Mucosa of gallbladder (tissue), 1 donor: ENCODE measurements at regions not wholly inside any gene's neighbourhood (a gene's known extent, or its start where the extent isn't known, plus 50 kb on each side); places are given as distances from the start of the nearest gene placed in this dataset.

ENCODE experiments used
- DNase-seq: peaks from one replicate; pipeline ENCODE4 v3.0.0-alpha.2; 2020; ENCODE audit warnings: low spot score
- donor health status: DM: no; HTN: no; CAD: no.

DNA sequence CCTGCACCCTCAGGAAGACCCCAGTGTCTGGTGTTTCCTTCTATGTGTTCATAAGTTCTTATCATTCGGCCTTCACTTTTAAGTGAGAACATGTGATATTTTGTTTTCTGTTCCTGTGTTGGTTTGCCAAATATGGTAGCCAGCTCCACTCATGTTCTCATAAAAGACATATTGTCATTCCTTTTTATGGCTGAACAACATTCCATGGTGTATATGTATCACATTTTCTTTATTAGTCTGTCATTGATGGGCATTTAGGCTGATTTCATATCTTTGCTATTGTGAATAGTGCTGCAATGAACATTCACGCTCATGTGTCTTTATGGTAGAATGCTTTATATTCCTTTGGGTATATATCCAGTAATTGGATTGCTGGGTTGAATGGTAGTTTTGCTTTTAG, 645.1 kb downstream of the SLC16A7 start:
- no peak for DNase-seq

DNA sequence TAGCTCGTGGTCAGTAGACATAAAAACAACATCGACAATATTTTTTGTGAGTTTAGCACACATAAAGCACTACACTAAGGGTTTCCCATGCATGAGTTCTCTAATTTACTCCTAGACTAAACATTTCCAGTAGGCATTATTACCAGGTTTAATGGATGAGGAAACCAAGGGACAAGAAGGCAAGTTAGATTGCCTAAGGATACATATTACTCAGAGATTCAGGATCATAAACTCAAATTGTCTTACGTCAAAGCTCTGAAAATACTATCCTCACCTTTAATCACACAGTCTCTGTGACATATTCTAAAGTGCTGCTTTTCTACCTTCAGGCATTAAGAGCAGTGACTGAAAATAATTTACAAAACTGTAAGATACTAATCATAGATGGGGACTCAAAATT, 655.3 kb downstream of the SLC16A7 start:
- DNase-seq, result no peak

DNA sequence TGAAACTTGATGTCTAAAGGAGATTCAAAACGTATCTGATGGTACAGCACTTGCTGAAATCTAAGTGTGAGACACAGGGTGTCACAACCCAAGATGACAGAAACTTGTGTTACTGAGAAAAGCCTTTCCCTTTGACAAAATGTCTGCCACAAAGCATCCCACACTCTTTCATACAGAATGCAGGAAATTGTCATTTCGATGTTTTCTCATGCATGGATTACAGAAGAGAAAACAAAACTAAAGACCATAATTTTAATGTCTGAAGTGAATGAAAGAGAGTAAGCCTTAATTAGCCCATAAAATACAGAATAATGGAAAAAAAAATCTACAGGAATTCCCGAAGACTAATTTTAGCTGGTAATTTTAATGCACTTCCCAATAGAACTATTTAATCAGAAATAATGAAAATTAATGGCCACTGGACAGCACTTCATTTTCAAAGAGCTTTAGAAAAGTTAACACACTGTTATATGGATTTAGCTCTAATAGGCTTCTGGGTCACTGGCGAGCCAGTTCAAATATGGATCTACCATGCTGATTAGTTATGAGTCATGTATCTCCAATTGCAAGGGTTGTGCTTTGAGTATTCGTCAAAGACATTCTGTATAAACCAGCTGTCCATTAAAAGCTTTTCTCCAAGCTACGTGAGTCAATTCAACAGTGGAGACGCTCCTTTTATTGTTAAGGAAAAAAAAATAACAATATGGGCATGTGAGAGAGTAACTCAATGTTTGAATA, 656.7 kb downstream of the SLC16A7 start:
- no peak for DNase-seq

DNA sequence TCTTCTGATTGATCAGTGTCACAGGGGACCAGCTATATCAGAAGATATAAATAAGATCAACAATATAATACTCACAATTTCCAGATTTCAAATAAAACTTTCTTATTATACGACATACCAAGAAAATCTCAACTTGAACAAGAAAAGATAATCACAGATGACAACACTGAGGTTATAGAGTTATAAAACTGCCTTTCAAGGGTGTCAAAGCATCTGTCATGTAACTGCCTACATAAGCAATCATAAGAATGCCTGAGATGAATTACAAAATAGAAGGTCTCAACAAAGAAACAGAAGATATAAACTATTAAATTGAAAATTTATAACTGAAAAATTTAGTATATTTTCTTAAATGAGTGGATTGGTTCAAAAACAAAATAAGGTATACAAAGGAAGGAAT, 659.2 kb downstream of the SLC16A7 start:
- DNase-seq, result no peak

DNA sequence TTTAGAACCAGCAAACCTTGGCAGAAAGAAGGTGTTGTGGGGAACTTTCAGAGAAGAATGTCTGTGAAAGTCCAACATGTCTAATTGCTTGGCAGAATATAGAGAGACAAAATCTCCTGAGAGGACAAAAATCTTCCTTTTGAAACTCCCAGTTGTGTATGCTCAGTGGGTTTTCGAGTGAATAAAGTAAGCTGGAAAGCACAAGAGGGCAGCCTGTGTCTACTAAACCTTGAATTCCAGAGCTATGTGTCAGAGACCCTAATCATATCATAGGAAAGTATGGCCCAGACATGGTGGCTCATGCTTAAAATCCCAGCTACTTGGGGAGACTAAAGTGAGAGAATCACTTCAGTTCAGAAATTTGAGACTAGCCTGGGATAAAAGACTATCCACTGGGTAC, 661.2 kb downstream of the SLC16A7 start:
- no peak for DNase-seq

DNA sequence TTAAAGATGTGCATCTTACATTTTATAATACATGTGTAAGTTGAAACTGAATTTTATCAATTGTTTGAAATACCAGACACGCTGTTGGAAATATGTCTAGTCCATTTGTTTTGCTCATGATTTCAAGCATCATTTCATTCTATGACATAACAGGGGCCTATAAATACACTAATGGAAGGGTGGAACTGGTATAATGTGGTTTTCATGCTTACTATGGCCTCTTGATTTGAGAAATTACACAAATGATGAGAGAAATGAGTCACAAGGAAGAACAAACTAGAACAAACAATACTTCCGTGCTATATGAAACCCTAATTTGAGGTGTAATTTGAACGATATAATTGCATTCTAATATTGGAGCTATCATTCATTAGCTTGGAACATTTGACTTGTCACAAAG, 663.4 kb downstream of the SLC16A7 start:
- no peak for DNase-seq

DNA sequence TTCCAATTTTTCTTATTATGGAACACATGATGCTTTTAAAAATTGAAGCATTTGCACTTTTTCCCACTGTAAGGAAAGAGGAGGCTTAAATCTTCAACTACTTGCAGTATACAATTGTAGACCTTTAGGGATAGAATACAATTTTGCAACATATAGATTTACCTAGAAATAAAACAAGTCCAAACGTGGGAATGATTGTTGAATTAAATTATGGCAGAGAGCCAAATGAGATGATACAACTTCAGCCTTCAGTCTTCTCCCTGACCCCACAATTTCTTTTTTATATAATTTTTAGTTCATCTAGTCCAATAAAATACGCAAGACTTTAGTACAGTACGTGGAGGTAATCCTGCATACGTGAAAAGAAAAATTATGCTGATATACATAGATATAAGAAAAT, 666.5 kb downstream of the SLC16A7 start:
- no peak for DNase-seq

DNA sequence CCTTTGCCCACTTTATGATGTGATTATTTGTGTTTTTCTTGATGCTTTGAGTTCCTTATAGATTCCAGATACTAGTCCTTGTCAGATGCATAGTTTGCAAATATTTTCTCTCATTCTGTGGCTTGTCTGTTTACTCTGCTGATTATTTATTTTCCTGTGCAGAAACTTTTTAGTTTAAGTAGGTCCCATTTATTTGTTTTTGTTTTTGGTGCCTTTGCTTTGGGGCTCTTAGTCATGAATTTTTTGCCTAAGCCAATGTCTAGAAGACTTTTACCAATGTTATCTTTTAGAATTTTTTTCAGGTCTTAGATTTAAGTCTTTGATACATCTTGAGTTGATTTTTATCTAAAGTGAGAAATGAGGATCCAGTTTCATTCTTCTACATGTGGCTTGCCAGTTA, 667.3 kb downstream of the SLC16A7 start:
- DNase-seq, result no peak

DNA sequence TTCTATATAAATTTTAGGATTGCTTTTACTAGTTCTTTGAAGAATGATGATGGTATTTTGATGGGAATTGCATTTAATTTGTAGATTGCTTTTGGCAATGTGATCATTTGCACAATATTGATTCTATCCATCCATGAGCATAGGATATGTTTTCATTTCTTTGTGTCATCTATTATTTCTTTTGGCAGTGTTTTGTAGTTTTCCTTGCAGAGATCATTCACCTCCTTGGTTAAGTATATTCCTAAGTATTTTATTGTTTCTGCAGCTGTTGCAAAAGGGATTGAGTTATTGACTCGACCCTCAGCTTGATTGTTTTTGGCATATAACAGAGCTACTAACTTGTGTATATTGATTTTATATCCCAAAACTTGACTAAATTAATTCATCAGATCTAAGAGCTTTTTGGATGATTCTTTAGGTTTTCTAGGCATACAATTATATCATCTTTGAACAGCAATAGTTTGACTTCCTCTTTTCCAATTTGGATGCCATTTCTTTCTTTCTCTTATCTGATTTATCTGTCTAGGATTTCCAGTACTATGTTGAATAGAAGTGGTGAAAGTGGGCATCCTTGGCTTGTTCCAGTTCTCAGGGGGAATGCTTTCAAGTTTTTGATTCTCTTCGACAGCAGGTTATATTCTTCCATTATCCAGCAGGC, 668.1 kb downstream of the SLC16A7 start:
- no peak for DNase-seq

DNA sequence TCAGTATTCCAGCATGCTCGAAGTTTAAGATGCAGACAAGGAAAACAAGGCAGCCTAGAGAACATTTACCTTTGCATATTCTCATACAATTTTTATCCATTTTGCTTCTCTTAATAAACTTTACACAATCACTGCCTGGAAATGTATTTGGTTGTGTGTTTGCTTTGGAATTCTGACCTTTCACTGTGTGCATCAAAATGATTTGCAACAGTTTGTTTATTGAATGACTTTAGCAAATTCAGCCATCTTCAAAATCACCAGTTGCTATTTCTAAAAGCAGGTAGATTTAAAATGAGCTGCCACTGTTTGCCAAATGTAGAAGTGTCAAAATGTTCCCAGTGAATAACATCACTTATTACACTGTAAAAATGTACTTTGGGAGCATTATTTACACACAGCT, 669.9 kb downstream of the SLC16A7 start:
- DNase-seq, result no peak

DNA sequence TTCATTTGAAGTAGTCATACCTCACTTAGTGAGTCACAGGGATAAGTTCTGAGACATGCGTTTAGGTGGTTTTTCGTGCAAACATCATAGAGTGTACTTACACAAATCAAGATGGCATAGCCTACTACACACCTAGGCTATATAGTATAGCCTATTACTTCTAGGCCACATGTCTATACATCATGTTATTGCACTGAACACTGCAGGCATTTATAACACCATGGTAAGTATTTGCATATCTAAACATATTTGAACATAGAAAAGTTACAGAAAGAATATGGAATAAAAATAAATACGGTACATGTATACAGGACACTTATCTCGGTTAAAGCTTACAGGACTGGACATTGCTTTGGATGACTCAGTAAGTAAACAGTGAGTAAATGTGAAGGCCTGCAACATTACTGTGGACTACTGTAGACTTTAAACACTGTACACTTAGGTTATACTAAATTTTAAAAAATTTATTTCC, 670.6 kb downstream of the SLC16A7 start:
- no peak for DNase-seq

DNA sequence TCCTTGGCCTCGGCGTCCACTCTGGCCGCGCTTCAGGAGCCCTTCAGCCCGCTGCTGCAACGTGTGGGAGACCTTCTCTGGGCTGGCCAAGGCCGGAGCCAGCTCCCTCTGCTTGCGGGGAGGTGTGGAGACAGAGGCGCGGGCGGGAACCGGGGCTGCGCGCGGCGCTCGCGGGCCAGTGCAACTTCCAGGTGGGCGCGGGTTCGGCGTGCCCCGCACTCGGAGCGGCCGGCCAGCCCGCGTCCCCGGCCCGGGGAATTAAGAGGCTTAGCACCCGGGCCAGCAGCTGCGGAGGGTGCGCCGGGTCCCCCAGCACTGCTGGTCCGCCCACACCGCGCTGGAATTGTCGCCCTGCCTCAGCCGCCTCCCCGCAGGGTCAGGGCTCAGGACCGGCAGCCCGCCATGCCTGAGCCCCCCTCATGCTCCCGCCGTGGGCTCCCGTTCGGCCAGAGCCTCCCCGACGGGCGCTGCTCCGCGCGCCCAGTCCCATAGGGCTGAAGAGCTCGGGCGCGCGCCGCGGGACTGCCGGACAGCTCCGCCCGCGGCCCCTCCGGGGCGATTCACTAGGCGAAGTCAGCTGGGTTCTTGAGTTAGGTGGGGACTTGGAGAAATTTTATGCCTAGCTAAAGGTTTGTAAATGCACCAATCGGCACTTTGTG, 673.9 kb downstream of the SLC16A7 start:
- DNase-seq, result no peak

DNA sequence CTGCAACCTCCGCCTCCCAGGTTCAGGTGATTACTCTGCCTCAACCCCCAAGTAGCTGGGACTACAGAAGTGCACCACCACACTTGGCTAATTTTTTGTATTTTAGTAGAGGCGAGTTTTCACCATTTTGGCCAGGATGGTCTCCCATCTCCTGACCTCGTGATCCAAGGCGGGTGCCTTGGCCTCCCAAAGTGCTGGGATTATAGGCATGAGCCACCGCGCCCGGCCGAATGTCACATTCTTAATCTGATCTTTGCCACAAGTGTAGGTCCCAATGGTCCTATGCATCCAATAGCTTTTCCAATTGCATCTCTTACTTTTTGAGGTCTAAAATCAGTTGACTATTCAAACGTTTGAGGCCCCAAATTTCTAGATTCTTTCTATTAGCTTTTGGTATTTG, 676.0 kb downstream of the SLC16A7 start:
- DNase-seq, result no peak

DNA sequence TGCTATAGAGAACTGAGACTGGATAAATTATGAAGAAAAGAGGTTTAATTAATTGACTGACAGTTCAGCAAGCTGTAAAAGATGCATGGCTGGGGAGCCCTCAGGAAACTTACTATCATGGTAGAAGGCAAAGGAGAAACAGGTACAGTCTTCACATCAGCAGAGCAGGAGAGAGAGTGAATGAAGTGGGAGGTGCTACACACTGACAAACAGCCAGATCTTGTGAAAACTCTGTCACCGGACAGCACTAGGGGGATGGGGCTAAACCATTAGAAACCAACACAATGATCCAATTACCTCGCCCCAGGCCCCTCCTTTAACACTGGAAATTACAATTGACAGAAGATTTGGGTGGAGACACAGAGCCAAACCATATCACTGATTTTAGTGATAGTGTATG, 682.4 kb downstream of the SLC16A7 start:
- no peak for DNase-seq

DNA sequence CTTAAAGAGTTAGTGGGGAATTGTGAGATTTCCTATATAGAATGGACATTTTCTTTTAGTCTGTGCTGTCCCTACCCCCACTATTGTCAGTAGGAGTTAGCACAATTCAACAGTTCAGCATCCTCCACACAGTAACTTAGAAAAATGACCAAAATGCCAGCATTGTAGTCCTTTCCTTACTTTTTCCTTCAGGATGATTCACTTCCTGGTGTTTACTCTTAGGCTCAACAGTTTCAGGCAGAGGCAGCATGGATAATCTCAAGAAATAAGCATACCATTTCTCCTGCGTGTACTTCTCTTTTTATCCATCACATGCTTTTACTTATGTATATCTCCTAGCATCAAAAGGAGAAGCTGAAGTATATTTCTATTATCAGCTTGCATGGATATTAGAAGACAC, 683.4 kb downstream of the SLC16A7 start:
- DNase-seq, result no peak

DNA sequence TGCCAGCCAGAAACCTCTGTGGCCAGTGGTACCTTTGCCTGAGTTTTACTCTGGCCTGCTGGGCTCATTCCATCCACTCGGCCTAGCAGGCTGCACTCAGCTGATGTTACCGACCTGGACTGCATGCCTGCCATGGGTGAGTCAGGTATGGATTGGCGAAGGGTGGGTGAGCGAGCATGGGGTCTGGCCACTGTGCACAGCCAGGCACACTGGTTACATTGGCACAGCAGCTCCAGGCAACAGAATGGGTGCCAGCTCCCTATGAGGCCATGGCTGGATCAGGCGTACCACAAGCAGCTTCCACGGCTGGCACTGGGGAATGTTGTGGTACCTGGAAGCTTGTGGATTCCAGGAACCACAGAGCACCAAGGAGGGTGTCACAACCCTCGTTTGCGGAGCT, 685.7 kb downstream of the SLC16A7 start:
- DNase-seq, result no peak

DNA sequence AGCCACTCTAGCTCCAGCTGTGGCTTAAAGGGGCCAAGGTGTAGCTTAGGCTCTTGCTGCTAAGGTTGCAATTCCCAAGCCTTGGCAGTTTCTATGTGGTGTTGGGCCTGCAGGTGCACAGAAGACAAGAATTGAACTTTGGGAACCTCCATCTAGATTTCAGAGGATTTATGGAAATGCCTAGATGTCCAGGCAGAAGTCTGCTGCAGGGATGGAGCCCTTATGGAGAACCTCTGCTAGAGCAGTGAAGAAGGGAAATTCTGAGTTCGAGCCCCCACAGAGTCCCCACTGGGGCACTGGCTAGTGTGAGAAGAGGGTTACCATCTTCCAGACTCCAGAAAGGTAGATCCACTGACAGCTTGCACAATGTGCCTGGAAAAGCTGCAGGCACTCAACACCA, 694.7 kb downstream of the SLC16A7 start:
- DNase-seq, result no peak

DNA sequence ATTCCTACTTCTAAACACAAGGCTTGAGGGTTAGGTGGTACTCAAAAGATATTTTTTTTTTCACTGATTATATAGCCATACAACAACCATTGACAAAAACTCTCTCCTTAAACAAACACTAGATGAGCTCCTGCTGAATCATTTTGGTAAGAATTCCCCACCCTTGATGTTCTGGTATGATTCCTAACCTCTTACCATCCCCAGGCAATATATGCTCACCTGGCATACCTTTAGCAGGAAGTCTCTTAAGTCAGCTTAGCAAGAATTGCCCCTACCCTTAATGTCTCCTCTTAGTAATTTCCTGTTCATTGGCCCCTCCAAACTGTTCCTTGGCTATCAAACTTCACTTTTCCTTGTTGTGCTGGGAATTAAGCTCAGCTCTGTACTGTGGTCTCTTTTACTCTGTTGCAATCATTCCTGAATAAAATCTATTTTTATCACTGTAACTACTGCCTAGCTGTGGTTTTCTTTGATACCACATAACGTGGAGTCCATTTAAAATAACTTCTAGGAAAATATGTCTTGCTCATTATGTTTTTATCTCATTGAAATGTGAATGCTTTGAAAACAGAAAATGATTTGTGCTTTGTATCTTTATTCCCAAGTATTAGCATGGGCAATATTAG, 712.6 kb downstream of the SLC16A7 start:
- DNase-seq, result no peak

DNA sequence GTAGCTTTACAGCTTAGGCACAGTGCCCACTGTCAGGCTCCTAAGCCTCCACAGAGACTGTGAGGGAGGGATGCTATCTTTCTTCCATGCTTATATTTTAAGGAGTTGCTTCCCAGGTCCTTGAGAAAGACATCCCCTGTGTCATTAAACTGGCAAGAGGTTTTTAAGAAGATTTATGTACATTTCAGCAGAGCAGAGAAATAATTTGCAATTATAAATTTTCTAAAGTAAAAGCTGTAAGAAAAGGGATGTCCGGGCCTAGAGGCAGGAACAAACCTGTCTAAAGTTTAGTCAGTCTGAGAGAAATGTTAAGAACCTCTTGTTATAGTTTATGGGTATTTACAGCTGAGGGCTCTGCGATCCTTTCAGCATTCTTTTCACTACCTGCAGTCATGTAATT, 716.1 kb downstream of the SLC16A7 start:
- no peak for DNase-seq

DNA sequence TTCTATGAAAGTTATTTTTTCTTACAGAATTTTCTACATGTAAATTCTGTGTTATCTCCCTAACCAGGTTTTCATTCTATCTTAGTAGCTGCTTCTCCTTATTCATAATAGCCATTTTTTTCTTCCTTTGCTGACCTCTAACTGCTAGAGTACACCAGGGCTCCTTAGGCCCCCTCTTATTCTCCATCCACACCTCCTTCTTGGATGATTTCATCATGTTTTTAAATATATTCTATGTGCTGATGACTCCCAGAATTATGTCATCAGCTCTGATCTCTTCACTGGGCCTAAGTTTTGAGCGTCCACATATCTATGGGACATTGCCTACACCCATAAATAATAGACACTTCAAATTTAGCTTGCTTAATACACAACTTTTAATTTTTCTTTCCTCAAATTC, 721.5 kb downstream of the SLC16A7 start:
- no peak for DNase-seq

DNA sequence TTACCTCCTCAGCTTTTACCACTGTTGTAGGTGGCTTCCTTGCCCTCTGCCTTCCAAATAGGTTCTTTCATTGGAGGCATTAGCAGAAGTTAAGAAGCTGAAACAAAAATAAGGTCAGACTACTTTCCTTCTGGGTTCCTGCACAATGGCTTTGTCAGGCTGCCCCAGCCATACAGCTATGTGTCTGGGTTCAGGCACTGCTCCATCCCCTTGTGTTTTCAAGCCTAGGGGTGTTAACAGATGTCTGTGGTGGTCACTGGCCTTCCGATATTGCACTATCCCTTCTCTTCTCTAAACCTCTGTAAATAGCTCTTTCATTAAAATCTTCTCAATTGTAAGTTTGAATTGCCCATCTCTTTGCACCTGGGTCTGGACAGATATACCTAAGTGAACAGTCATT, 728.9 kb downstream of the SLC16A7 start:
- DNase-seq, result no peak

DNA sequence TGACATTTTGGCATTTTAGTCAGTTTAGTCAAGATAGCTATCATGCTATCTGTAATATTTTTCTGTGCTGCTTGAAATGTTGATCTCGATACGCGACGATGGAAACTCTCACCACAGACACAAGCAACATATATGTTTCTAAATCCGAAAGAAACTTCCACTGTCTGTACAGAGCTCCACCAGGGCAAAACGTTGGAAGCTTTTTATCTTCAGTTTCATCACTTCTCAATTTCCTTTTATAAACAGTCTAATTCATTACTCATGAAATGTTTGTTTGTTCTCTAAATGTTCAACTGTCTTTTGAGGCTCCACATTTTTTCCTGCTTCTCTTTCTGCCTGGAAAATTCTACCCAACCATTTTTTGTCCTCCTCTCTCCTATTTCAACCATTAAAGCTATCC, 737.6 kb downstream of the SLC16A7 start:
- DNase-seq, result no peak

DNA sequence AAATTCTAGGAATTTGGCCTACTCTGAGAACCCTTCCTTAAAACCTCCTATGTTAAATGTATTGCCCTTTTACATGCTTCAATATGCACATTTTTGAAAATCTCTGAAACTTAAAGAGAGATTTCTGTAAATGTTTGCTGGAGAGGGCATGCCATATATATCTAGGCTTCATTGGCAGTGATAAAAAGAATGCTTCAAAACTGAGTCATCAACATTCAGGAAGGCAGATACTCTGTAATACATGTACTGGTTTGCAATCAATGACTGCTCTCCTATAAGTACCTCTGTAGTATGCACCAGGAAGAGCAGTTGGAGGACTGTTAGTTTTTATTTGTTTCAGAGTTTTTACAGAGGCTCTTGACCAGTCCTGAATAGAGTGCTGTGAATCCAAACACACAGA, 739.9 kb downstream of the SLC16A7 start:
- DNase-seq, result no peak
